AG04449 (cell line): ENCODE measurements at regions not wholly inside any gene's neighbourhood (a gene's known extent, or its start where the extent isn't known, plus 50 kb on each side); places are given as distances from the start of the nearest gene placed in this dataset.

ENCODE experiments used
- CTCF ChIA-PET: fragments of 350-600 bp; formaldehyde crosslinking; extraction: SDS; loops from one replicate; lab custom pipeline; 2021; ENCODE audit warnings: antibody characterized with exemption; lab: Yijun Ruan, JAX
- POLR2A ChIA-PET: fragments of 400-600, 350-600 bp; formaldehyde crosslinking; extraction: SDS; loops from one replicate; lab custom pipeline; 2020; ENCODE audit warnings: antibody characterized with exemption, inconsistent platforms; lab: Yijun Ruan, JAX
- DNase-seq: peaks from one replicate; pipeline ENCODE4 v3.0.0-alpha.2; 2010; ENCODE audit warnings: low read depth, low spot score
- H3K4me3 ChIP-seq: 2 replicates; pipeline ENCODE4 v1.5.1; 2011; ENCODE audit warnings: low read depth, mild to moderate bottlenecking, control low read depth, low read length
- CTCF ChIP-seq: IDR thresholded peaks from one replicate; pipeline ENCODE4 v1.5.1; 2011; ENCODE audit warnings: mild to moderate bottlenecking, moderate library complexity, low read length, control low read depth, inconsistent platforms; ENCODE audit not compliant: insufficient read depth; ENCODE audit errors: missing control alignments

DNA sequence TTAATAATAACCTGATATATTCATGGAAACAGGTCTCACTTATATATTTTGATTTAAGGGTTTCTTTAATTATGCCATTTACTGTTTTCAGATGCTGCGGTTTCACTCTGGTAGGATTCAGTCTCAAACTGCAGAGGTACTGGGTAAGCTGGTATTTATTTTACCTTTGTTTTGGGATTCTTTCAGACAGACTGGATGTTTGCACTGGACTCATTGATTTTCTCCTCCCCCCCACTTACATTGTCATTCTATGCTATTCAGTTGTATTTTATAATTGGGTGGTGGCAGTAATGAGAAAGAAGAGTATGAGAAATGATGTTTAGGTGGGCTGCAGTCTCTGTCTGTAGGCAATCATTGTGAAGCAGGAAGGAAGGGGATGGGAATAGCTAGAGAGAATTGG lies 155.6 kb downstream of the AQP4 start:
- POLR2A ChIA-PET: no interaction called here
- H3K4me3 ChIP-seq: no peak overlapping the region
- CTCF ChIA-PET: no interaction called here

GRCh38 chr18:26708806-26709716 lies 156.4 kb downstream of the AQP4 start:
- no peak for DNase-seq
- POLR2A ChIA-PET: no interaction called here
- TF ChIP-seq CTCF: no peak
- H3K4me3 ChIP-seq: no peak overlapping the region
- CTCF ChIA-PET: no interaction called here

More for the DNA sequence above, 155.6 kb downstream of the AQP4 start:
- no peak for TF ChIP-seq CTCF
- DNase-seq: no peak

DNA sequence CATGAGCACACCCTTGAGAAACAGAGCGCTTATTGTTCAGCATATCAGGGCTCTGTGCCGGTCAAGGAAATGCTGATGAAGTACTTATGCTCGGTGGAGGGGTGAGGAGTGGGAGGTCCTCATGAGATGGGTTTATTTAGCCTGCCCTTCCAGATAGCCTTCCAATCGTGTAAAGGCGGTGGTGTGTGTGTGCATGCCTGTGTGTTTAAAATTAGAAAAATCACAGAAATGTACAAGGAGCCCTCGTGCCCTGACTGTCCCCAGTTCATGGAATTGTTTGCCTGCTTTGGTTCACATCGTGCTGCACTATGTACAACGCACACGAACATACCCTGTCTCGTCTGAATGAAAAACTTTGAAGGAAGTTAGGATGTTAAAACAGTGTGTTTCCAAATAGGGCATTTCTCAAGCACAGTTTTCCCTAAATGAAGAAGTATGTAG lies 158.6 kb downstream of the AQP4 start:
- no peak for DNase-seq
- no peak overlapping the region for H3K4me3 ChIP-seq
- TF ChIP-seq CTCF: no peak
- ChIA-PET POLR2A (no interaction called here), CTCF (no interaction called here)

GRCh38 chr18:26705757-26706156 lies 157.4 kb upstream of the KCTD1 start:
- ChIA-PET CTCF (no interaction called here), POLR2A (no interaction called here)
- H3K4me3 ChIP-seq: no peak overlapping the region
- no peak for DNase-seq
- TF ChIP-seq CTCF: no peak

DNA sequence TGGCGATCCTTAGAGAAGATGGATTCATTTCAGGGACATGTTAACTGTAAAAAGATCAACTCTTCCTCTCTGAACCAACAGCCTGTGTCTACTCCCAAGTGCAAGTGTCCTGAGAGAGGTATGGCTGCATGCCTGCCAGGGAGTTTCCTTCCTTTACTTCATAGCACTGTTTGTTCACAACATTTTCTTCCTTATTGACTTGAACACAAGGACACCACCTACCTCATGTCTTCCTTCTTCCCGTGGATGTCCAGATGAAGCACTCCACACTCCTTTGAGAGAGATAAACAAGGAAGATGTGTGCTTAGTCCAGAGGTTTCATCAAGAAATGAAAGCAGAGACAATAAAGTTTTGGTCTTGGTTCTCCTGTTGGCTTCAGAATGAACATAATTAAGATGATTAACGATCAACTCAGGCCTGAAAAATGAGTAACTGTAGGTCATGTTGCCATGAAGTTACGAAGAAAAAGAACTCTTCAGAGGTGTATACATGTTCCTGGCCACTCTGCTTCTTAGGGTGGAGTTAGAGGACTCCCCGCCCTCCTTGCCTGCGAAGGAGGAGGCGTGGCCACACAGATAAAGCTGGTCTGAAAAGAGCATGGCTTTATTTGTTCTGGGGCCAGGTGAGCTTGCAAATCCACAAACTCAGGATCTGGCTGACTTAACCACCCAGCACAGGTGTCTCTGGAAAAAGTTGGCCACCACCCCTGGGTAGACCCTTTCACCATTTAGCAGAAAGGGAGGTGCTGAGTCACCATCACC lies 155.0 kb upstream of the KCTD1 start:
- ChIA-PET POLR2A (no interaction called here), CTCF (no interaction called here)
- no peak for DNase-seq
- no peak for TF ChIP-seq CTCF
- no peak overlapping the region for H3K4me3 ChIP-seq

DNA sequence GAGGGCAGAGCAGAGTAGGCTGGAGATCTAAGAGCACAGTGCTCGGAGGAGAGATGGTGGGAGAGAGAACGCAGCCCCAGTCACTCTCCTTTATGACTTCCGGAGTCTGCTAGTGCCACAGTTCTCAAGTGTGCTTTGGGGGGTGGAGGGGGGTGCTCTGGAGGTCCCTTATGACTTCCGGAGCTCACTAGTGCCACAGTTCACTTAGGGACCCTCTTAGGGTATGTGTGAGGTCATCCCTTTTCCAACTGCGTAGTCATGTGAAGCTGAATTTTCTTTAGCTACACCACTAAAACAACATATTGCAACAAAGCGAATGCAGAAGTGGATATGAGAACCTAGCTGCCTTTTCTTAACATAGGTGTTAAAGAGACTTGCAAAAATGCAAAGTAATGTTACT lies 153.7 kb upstream of the KCTD1 start:
- ChIA-PET CTCF (no interaction called here), POLR2A (no interaction called here)
- DNase-seq: no peak
- no peak overlapping the region for H3K4me3 ChIP-seq
- no peak for TF ChIP-seq CTCF
